ENCODE measurements at regions not wholly inside any gene's neighbourhood (a gene's known extent, or its start where the extent isn't known, plus 50 kb on each side); places are given as distances from the start of the nearest gene placed in this dataset.
A peak's percentile ranks its signal among the peaks of the same experiment; 100 is the strongest.

DNA sequence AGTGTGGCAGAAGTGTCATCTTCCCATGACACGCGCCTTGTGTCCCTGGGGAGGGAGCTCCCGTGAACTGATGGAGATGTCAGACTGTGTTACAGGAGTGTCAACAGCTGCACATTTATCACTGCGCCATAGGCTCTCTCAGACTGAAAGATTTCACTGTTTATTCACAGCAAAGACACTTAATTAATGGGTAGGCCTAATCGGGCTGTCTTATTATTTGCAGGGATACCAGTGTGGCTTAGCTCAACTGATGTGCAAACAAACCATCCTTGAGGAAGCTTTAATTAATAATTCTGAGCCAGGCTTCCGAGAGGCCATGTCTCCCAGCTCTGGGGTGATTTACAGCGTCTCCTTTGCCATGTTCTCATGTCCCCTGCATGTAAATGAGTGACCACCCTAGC lies 771.0 kb downstream of the QKI start:
- Histone ChIP-seq H3T11ph (ENCODE audit: low read length) (no peak overlapping the region), H3K56ac (ENCODE audit: insufficient read length, low read depth, low read length) (no peak overlapping the region), H3K27ac (ENCODE audit: insufficient read length, low read depth, low read length) (no peak overlapping the region), H4K91ac (ENCODE audit: insufficient read length, low read depth, low read length) (no peak overlapping the region), H2BK120ac (ENCODE audit: low read depth, low read length, poor library complexity, severe bottlenecking) (no peak overlapping the region), H2BK5ac (ENCODE audit: insufficient read length, low read length) (no peak overlapping the region), H4K8ac (replicated peaks; ENCODE audit: insufficient read length, low read depth, low read length) (no peak overlapping the region), H3K79me1 (ENCODE audit: insufficient read depth, low read depth, low read length, poor library complexity, severe bottlenecking) (no peaks in the 10 kb centered on the region), H3K4ac (ENCODE audit: low read depth, low read length) (no peak overlapping the region), H3K4me2 (ENCODE audit: insufficient read depth, insufficient read length, low read length) (no peak overlapping the region), H2BK12ac (ENCODE audit: insufficient read length, low read depth, low read length) (no peak overlapping the region), H3K27me3 (ENCODE audit: insufficient read depth, low read length) (no peaks in the 10 kb centered on the region), H3K23me2 (ENCODE audit: insufficient read length, low read depth, low read length, poor library complexity, severe bottlenecking) (no peaks in the 10 kb centered on the region), H3K9me3 (ENCODE audit: control insufficient read depth, low read depth, low read length) (no peaks in the 10 kb centered on the region), H2BK20ac (ENCODE audit: low read depth, low read length, poor library complexity, severe bottlenecking) (no peak overlapping the region), H3K18ac (ENCODE audit: insufficient read length, low read depth, low read length) (no peak overlapping the region), H2BK15ac (ENCODE audit: low read depth, low read length) (no peak overlapping the region), H3K14ac (ENCODE audit: insufficient read depth, low read length) (no peak overlapping the region), H4K5ac (ENCODE audit: insufficient read length, low read depth, low read length) (no peak overlapping the region), H2AK5ac (ENCODE audit: insufficient read length, low read length) (no peak overlapping the region), H3K9ac (ENCODE audit: extremely low read depth, insufficient read length, low read length) (no peak overlapping the region), H3K4me1 (ENCODE audit: insufficient read depth, low read length) (peaks cover 4% of the 10 kb centered on the region), H4K20me1 (ENCODE audit: control insufficient read depth, insufficient read depth, insufficient read length) (no peaks in the 10 kb centered on the region), H3K79me2 (ENCODE audit: insufficient read depth, low read length) (no peaks in the 10 kb centered on the region), H2AFZ (ENCODE audit: low read length) (no peak overlapping the region), H3K23ac (ENCODE audit: insufficient read length, low read depth, low read length) (no peak overlapping the region)
- Mint-ChIP-seq H3K27me3 (ENCODE audit: low read depth) (no peaks in the 10 kb centered on the region), H3K27ac (peak overlapping the region in 1 of 3 experiments; percentile 70; a peak in 1 of 7 replicates), H3K4me3 (no peak overlapping the region), H3K9me3 (no peaks in the 10 kb centered on the region; a peak in 3 of 5 replicates), H3K4me1 (peaks cover 15 to 16% of the 10 kb centered on the region in 2 experiments), H3K36me3 (ENCODE audit: insufficient read depth in 1 of 3, low read depth in 3 of 3) (peaks cover 0 to 7% (median 2%) of the 10 kb centered on the region in 3 experiments; a peak in 4 of 7 replicates)
- no CpG with 5 or more reads among the region's 7 CpGs for WGBS (ENCODE audit: extremely low coverage, insufficient read length, low lambda C conversion rate)
- no peak for DNase-seq
- TF ChIP-seq, protein P1, sequence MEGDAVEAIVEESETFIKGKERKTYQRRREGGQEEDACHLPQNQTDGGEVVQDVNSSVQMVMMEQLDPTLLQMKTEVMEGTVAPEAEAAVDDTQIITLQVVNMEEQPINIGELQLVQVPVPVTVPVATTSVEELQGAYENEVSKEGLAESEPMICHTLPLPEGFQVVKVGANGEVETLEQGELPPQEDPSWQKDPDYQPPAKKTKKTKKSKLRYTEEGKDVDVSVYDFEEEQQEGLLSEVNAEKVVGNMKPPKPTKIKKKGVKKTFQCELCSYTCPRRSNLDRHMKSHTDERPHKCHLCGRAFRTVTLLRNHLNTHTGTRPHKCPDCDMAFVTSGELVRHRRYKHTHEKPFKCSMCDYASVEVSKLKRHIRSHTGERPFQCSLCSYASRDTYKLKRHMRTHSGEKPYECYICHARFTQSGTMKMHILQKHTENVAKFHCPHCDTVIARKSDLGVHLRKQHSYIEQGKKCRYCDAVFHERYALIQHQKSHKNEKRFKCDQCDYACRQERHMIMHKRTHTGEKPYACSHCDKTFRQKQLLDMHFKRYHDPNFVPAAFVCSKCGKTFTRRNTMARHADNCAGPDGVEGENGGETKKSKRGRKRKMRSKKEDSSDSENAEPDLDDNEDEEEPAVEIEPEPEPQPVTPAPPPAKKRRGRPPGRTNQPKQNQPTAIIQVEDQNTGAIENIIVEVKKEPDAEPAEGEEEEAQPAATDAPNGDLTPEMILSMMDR (conservative IDR thresholded peaks at IDR 0.05): no peak

All from H9 (cell line).